ENCODE measurements at regions not wholly inside any gene's neighbourhood (a gene's known extent, or its start where the extent isn't known, plus 50 kb on each side); places are given as distances from the start of the nearest gene placed in this dataset.
"Not testable (repeated sequence)": the region's sequence is repeated elsewhere in the genome, so short reads cannot be mapped to it uniquely, and the experiment has no call there.

DNA sequence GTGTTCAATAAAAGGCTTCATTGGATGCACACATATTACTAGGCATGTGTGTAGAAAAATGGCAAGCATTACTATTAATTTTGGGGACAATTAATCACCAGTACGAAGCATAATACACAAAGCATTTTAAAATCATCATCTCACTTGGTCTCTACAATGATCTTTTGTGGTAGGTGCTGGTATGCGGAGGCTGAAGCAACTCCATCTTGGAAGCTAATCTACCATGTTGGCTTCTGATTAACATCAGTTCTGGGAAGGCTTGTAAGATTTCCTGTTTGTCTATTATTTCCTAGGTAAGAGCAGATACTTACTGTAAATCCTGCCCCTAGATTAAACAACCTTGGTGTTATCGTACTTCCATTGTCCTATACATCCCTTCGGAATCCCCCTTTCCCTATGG is 121.7 kb upstream of the RUNX1 start:
- DNase-seq (ENCODE audit: low read depth), result no peak

DNA sequence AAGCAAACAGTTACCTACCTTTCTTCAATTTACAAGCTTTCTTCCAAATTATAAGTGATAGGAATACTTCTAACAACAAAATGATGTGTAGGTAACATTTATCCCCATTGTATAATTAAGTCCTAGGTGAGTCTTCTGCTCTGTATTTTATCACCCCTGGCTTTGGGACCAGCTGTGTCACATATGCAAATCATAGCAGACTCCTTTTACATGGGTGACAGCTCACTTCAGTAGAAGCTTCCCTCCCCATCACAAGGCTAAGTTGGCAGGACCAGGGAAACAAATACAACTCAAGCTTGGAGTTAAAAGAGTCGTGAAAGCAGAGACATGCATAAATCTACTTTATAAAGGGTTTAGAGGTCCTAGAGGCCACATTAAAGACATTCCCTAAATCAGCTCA is 121.1 kb upstream of the RUNX1 start:
- DNase-seq (ENCODE audit: low read depth), result no peak

DNA sequence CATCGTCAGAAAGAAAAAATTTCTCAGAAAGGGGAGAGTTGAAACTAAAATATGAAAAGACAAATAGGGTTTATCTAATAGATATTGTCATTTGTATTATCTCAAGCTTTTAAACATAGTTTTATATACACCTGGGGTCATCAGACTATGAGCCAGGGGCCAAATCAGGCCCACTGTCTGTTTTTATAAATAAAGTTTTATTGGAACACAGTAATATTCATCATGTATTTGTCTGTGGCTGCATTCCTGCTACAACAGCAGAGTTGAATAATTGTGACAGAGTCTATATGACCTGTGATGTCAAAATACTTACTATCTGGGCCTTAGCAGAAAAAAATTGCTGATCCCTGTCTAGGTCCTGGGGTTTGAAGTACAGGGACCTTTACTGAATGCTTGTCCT is 120.5 kb upstream of the RUNX1 start:
- DNase-seq (ENCODE audit: low read depth), result no peak

DNA sequence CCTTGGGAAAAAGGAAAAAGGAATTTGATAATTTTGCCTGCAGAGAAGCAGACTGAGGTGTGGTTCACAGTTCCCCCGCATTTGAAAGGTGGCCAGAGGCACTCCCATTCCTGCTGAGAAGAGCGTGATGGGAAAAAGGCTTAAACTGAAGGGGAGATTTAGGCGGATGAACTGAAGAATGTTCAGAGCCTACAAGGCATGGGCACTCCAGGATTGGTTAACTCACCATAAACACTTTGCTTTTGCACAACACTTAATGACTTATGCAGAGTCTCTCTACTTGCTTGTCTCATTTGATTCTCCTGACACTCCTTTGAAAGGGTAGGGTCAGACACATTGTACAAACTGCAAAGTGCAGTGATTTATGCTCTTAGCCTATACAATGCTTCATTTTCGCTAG is 119.6 kb upstream of the RUNX1 start:
- no peak for DNase-seq (ENCODE audit: low read depth)

DNA sequence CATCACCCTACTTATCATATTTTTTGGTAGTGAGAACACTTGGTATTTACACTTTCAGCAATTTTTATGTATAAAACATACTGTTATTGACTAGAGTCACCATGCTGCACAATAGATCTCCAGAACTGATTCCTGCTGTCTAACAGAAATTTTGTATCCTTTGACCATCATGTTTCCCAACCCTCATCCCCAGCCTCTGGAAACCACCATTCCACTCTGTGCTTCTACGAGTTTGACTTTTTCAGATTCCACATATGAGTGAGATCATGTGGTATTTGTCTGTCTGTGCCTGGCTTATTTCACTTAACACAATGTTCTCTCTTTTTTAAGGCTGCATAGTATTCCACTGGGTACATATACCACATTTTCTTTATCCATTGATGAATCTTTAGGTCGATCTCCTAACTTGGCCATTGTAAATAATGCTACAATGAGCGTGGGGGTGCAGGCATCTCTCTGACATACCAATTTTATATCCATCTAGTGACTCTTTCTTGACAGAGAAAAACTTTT is 115.9 kb upstream of the RUNX1 start:
- no peak for DNase-seq (ENCODE audit: low read depth)

DNA sequence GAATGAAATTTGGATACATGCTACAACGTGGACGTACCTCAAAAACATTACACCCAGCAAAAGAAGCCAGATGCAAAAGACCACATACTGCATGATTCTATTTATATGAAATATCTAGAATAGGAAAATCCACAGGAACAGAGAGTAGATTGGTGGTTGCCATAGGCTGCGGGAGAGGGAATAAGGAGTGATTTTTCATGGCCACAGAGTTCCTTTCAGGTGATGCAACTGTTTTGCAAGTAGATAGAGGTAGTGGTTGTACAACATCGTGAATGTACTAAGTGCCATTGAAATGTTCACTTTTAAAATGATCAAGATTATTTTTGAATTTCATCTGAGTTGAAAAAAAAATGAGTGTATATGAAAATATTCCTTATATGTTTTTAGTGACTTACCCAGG is 115.3 kb upstream of the RUNX1 start:
- DNase-seq (ENCODE audit: low read depth), result no peak

DNA sequence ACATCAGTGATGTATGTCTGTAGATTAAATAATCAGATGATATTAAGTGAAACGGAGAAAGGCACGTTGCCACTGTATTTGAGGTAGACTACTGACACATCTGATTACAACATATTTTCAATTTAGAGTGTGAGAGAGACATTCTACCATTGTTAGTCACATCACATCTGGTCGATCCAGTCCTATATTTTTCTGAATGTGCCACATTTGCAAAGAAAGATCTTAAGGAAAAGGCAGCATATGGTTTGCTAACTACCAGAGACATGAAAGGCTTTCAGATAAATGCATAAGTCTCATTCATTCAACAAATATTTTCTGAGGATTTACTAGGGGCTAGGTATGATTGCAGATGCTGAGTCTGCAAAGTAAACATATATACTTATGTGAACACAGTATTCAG is 114.3 kb upstream of the RUNX1 start:
- no peak for DNase-seq (ENCODE audit: low read depth)

DNA sequence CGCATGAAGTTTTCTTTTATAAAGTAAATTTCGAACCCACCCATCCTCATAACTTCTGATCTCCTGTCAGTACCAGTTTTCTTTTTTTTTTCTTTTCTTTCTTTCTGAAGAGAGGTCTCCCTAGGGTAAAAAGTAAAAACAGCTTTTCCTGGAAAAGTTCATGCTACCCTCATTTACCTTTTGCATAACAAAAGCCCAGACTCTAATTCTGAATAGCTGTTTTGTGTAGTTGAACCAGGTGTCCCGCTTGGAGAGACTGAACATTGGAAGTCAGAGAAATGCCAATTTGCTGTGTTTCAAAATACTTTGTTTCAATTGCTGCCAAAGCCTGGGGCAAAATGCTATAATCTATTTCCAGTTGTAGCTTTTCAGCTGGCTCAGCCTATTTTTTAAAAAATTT is 113.7 kb upstream of the RUNX1 start:
- DNase-seq (ENCODE audit: low read depth), result no peak

DNA sequence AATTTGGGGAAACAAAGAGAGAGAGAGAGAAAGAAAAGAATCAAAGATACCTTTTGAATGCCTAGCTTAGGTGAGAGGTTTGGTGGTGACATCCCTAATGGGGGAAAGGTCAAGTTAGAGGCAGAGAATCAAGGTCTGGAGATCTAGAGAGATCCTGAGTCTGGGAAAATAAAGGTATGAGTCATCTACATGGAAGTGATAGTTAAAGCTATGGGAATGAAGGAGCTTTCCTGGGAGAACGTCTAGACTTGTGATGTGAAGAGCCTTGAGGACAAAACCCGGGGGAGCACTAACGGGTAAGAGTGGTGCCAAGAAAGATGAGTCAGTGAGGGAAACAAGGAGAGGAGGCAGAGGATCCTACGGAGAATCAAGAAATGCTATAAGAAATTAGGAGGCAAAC is 110.8 kb upstream of the RUNX1 start:
- DNase-seq (ENCODE audit: low read depth), result no peak

DNA sequence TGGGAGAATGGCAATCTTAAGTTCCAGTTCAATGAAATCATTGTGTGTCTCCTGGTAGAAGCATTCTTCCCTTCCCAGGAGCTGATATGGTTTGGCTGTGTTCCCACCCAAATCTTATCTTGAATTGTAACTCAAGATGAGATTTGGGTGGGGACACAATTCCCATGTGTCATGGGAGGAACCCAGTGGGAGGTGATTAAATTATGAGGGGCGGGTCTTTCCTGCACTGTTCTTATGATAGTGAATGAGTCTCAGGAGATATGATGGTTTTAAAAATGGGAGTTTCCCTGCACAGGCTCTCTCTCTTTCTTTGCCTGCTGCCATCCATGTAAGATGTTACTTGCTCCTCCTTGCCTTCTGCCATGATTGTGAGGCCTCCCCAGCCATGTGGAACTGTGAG is 108.3 kb upstream of the RUNX1 start:
- DNase-seq (ENCODE audit: low read depth), result not testable (repeated sequence)

DNA sequence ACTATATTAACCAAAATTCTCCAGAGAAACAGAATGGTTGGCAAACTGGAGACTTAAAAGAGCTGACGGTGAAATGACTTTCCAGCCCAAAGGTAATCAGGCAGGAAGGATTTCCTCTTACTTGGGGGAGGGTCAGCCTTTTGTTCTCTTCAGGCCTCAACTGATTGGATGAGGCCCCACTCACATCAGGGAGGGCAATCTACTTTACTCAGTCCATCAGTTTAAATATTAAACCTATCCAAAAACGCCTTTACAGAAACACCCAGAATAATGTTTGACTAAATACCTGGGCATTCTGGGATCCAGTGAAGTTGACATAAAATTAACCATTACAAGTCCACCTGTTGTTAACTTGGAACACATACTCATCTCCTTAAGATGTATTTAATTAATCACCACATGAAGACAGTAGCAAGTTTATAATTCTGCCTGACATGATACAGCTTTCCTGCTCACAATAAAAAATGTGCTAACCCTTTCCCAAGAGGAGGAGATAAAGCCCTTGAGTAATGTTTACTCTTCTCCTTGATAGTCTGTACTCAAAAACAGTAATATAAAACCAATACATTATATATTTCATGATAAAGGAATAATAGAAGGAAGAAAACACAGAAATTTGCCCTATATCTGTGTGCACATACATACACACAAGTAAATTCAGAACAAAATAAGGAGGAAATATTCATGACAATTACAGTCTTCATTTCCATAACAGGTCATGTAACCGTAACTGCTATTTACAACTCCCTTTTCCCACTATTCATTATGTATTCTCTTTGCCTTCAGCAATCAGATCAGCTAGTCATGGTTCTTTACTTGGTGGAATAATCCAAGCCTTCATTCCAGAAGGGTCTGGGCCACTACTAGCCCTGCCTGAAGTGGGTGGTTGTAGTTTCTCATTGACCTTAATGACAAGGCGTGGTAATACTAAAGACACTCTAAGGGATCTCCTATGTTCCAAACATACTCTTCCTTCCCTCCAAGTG is 107.5 kb upstream of the RUNX1 start:
- no peak for DNase-seq (ENCODE audit: low read depth)

DNA sequence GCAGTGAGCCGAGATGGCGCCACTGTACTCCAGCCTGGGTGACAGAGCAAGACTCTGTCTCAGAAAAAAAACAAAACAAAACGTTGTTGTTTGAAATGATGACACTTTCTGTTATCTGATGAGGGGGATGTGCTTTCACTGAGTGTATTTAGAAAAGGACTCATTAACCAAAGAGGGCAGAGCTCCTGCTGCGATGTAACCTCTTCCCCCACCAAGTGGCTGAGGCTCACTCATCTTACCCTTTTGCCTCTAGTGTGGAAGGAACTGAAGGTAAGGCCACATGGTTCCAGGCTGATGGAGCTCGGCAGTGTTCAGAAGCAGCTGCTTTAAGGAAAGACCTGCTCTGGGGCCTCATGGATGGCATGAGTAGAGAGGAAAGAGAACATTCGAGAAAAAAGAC is 105.7 kb upstream of the RUNX1 start:
- DNase-seq (ENCODE audit: low read depth), result no peak

DNA sequence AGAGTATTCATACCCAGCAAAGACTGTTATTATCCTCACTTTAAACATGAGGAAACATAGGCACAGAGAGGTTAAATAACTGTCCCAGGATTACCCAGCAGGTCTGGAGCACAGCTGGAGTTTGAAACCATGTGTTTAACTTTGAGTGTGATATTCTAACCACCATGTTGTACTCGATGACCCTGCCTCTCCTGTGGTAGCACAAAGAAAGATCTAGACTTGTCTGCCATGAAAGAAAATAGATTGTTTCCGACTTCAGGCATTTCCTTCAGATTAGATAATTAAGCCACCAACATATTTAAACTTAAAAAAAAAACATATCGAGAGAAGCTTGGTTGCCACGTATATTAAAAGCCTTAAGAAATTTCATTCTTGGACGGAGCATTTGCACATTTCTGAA is 104.6 kb upstream of the RUNX1 start:
- DNase-seq (ENCODE audit: low read depth), result no peak

DNA sequence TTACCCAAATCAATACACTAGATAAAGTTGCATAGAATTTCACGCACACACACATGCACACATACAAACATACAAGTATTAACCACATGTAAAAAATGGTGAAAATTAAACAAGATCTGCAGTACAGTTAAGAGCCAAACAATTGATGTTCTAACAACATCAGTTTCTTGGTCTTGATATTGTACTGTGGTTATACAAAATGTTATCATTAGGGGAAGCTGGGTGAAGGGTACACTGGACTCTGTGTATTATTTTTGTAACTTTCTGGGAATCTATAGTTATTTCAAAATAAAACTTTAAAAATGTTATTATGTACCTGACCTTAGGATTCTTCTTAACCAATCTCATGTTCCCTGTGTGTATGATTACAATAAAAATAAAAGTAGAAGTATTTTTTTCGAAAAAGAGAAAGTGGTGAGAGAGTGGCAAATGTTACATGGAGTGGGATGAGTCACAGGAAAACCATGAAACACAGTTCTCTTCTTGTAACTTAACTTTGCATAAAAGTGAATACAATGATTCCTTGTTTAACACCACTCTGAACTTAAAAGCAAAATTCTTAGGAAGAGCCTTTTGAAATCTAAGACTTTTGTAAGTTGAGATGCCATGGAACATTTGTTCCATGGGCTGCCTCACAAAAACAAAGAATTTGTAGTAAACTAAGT is 101.6 kb upstream of the RUNX1 start:
- DNase-seq (ENCODE audit: low read depth), result no peak

DNA sequence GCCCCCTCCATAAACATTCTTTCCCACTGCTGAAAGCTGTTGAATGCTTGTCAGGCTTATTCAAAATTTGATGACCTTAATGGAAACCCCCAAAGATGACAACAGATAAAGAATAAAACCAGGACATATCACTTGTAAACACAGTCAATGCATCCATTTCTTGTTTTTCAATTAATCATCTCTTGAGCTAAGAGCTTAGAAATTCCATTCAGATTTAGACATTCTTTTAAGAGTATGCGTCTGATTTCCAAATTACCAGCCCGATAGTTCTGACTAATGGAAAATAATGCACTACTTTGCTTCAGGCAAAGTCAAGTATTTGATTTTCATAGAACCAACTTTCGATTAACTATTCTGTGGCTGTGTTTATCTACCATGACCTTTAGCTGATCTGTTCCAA is 100.6 kb upstream of the RUNX1 start:
- no peak for DNase-seq (ENCODE audit: low read depth)

DNA sequence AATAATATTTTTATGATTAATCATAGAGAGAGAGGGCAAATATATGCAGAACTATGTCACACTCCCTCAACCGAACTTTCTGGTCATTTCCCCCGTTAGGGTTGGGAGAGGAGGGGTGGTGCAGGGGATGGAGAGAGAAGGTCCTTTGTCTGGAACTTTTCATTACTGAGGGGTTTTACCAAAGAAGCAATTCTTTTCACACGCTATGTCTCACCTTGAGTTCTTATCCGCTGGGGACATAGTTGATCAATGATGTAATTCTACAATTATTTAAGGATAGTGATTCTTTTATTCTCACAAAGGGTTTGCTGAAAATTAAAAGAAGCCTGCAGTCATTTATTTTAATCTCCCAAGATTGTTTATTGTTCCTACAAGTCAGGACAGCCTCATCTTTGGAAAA is 98.3 kb upstream of the RUNX1 start:
- DNase-seq (ENCODE audit: low read depth), result no peak

DNA sequence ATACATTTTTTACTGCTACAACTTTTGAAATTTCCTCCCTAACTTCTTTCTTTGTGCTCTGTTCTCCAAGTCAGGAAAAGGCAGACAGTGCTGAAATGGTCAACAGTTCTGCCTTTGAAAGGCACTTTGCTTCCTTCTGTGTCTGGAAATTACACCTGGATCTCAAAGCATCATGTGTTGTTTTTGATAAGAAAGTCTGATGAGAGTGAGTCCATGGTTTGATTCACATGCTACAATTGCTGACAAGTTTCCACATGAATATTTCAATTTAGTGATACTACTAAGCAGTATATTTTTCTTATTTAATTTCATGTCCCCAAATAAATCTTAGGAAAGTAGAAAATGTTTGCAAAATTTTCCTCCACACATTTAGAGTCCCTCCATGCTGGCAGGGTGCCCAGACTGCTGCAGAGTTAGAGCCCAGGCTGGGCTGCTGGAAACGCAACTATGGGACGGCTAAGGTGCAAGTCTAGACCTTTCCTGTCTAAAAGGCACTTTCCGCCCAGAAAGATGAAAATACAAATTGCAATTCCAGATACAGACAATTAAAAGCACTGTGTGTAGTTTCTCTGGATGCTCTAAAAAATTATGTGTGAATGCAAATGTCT is 96.6 kb upstream of the RUNX1 start:
- DNase-seq (ENCODE audit: low read depth), result no peak

DNA sequence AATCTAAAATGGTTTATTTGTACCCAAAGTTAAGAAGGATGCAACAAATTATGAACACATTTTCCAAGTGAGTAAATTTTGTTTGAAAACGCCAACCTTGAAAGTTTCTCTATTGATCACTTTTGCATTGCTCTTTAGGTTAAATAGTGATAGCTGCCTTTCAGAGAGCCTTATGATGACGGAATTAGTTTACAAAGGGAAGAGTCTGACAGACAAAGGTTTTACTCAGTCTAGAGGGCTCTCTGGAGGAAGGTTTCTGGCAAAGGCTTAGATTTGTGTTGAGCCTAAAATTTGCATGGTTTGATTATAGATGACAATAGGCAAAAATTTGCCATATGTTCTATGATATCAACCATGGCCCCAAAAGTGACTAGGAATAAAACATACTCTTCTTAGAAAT is 95.9 kb upstream of the RUNX1 start:
- no peak for DNase-seq (ENCODE audit: low read depth)

DNA sequence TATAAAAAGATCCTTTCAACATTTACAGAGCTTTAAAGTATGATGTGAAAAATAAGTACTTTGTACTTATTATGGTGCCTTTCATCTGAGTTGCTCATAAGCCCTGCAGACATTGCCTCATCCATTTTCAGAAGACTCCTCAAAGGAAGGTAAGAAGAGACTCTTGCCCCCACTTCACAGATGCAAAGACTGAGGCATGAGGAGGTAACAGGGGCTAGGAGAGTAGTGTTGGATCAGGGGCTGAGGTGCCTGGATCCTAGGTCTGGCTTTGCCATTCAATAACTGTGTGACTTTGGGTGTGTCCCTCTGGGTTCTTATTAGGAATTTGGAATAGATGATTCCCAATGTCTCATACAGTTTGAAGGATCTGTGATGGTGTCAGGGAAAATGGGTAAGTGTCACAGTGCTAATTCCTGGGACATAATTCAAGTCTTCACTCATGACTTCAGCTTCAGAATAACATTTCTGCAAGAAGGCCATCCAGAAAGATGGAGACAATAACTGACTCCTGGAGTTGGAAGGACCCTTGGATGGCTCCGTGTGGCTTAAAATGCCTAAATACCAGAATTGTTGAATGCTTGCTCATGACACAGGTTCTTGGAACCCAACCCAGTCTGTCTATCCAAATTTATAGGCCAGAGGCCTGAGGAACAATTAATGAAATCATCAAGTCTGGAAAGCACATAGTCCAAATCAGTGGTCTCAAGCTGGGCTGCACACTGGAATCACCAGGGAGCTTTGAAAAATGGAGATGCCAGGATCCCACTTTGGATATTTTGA is 93.1 kb upstream of the RUNX1 start:
- no peak for DNase-seq (ENCODE audit: low read depth)

DNA sequence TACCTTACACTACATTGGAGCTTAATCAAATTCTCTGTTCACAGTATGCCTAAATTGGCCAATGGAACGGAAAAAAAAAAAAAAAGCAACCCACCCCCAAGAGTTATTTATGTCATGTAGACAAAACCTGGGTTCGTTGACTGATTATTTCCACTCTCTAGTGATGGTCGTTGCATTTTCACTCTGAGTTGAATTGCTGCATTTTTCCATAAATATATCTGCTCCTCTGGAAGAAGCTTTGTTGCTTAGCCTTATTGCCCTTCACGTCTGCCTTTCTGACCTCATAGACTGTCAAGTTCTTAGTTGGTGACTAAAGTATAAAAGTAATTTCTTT is 90.2 kb upstream of the RUNX1 start:
- DNase-seq (ENCODE audit: low read depth), result no peak

DNA sequence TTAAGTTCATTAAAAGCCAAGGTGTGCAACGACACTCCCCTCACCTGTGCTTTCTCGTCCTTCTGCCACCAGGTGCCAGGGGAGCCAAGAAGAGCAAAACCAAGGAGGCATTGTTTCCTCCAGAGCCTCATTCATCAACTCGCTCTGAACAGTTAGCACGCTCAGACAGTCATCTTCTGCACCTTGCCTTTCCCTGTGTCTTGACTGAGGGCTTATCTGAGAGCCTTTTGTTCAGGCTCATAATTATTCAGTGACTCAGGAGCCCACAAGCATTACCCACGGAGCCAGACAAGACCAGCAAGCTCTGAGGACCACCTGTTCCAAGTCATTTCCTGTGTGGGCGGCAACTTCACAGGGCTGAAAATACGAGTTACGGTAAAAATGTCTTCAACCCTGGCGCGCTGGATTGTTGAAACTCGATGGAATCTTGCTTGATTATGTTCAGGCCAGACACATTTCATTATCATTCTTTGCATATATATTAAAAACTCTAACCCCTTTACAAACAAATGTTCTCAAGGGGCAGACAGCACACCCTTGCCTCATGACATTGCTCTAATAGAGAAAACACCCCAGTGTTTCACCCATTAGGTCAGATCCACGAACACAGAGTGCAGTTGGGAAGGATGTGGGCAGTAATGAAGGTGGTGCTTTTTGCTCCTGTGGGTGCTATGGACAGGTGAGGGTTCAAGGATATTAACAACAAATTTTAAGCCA is 89.7 kb upstream of the RUNX1 start:
- no peak for DNase-seq (ENCODE audit: low read depth)

All from fibroblast of the conjunctiva (primary cell).